HepG2 (cell line): ENCODE measurements at regions not wholly inside any gene's neighbourhood (a gene's known extent, or its start where the extent isn't known, plus 50 kb on each side); places are given as distances from the start of the nearest gene placed in this dataset.

Experiments used
- ATAC-seq: fragments of 200-7000 bp; cut with Tn5 transposase; 3 replicates; pipeline ENCODE4 v1.9.1; 2020; ENCODE audit warnings: mild to moderate bottlenecking, moderate library complexity
- BruUV-seq: library from RNA; stranded (reverse); fragments of 400-500 nt; replicated peaks from 2 replicates; lab custom pipeline; 2021; lab: Mats Ljungman, UMichigan
- CTCF ChIA-PET: fragments of 300-600 bp; formaldehyde crosslinking; extraction: SDS; loops from one replicate; lab custom pipeline; 2021; ENCODE audit warnings: low total read pairs, inconsistent platforms, low intra/inter-chr PET ratio; lab: Yijun Ruan, JAX
- POLR2A ChIA-PET: fragments of 350-600 bp; sonication (Branson Sonifier 250); formaldehyde crosslinking; loops from one replicate; lab custom pipeline; 2020; ENCODE audit warnings: antibody characterized with exemption, inconsistent platforms; lab: Yijun Ruan, JAX
- DNase-seq: peaks from one replicate; pipeline ENCODE4 v3.0.0-alpha.2; 2015; ENCODE audit warnings: low spot score
- FAIRE-seq: peaks from 3 replicates; lab custom pipeline; 2011; peaks lifted over from hg19 to GRCh38; lab: Jason Lieb, UNC
- H2AFZ ChIP-seq: one replicate; pipeline ENCODE4 v1.6.1; 2011; ENCODE audit warnings: low read length, inconsistent platforms
- H3K27ac ChIP-seq: fragments of 300-600 bp; 3 replicates; pipeline ENCODE4 v1.8.0; 2011; ENCODE audit warnings: mixed run types, mild to moderate bottlenecking, mixed read lengths, low read length, inconsistent platforms; ENCODE audit not compliant: insufficient read depth; ENCODE audit errors: extremely low read length
- H3K27me3 ChIP-seq, 2 experiments: fragments of 200-600 bp in 1 of 2; 2 replicates in 1 of 2; 3 replicates in 1 of 2; pipeline versions ENCODE4 v1.6.0 to v1.8.0; 2011; ENCODE audit warnings: low read length in 2 of 2, mild to moderate bottlenecking in 2 of 2, moderate library complexity in 2 of 2, inconsistent platforms in 1 of 2; ENCODE audit not compliant: insufficient read depth in 2 of 2, control insufficient read depth in 1 of 2
- H3K36me3 ChIP-seq, 2 experiments: fragments of 200-600 bp in 1 of 2; replicated peaks in 1 of 2; 2 replicates in 1 of 2; 3 replicates in 1 of 2; pipeline versions ENCODE4 v1.5.1 to v1.8.0; 2011; ENCODE audit warnings: low read length in 2 of 2, inconsistent platforms in 1 of 2; ENCODE audit not compliant: insufficient read depth in 2 of 2, control insufficient read depth in 1 of 2
- H3K4me1 ChIP-seq: 2 replicates; pipeline ENCODE4 v1.5.1; 2012; ENCODE audit warnings: low read length, inconsistent platforms; ENCODE audit not compliant: insufficient read depth
- H3K4me2 ChIP-seq: 2 replicates; pipeline ENCODE4 v1.6.0; 2011; ENCODE audit warnings: low read depth, low read length, inconsistent platforms
- H3K4me3 ChIP-seq, 3 experiments: fragments of 200-600 bp in 1 of 3; sonication (generic), shearing (Covaris generic) in 1 of 3; replicated peaks in 1 of 3; 2 replicates each; pipeline ENCODE4 v1.5.1; 2011 to 2016; ENCODE audit warnings: low read length in 3 of 3, inconsistent platforms in 2 of 3, low read depth in 2 of 3, mild to moderate bottlenecking in 2 of 3, control low read depth in 1 of 3, mixed read lengths in 1 of 3; ENCODE audit not compliant: insufficient read depth in 1 of 3
- H3K79me2 ChIP-seq: one replicate; pipeline ENCODE4 v1.6.1; 2011; ENCODE audit warnings: low read length, inconsistent platforms; ENCODE audit not compliant: insufficient read depth
- H3K9ac ChIP-seq: 2 replicates; pipeline ENCODE4 v1.6.0; 2011; ENCODE audit warnings: mild to moderate bottlenecking, low read depth, low read length, inconsistent platforms; ENCODE audit not compliant: insufficient read depth
- H3K9me3 ChIP-seq: 2 replicates; pipeline ENCODE4 v1.5.1; 2012; ENCODE audit warnings: mild to moderate bottlenecking, low read length
- H4K20me1 ChIP-seq: 2 replicates; pipeline ENCODE4 v1.6.0; 2011; ENCODE audit warnings: inconsistent platforms, mild to moderate bottlenecking, low read length, moderate library complexity; ENCODE audit not compliant: insufficient read depth
- FLYWCH1 ChIP-seq: sonication (generic); formaldehyde crosslinking; IDR thresholded peaks from 2 replicates; pipeline ENCODE4 v1.8.1; 2023; ENCODE audit warnings: mild to moderate bottlenecking, missing genetic modification reagents
- HDAC1 ChIP-seq: sonication (generic); formaldehyde crosslinking; IDR thresholded peaks from 2 replicates; pipeline ENCODE4 v1.5.1; 2020; ENCODE audit warnings: mild to moderate bottlenecking, missing genetic modification reagents
- KLF6 ChIP-seq: IDR thresholded peaks from 2 replicates; pipeline ENCODE4 v1.8.0; 2016; ENCODE audit warnings: missing biosample characterization, missing genetic modification reagents
- RFXAP ChIP-seq: sonication (generic); formaldehyde crosslinking; IDR thresholded peaks from 2 replicates; pipeline ENCODE4 v1.4.0; 2020; ENCODE audit warnings: missing genetic modification reagents, borderline replicate concordance
- SRSF9 ChIP-seq: fragments of 200-400 bp; formaldehyde crosslinking; IDR thresholded peaks from 2 replicates; pipeline ENCODE4 v1.6.1; 2018; ENCODE audit warnings: borderline replicate concordance, mild to moderate bottlenecking, low read depth, low read length; ENCODE audit not compliant: insufficient read depth, poor library complexity, severe bottlenecking
- SUZ12 ChIP-seq: fragments of 150-350 bp; IDR thresholded peaks from 2 replicates; pipeline ENCODE4 v1.6.1; 2014; ENCODE audit warnings: low read depth, low read length
- TSC22D2 ChIP-seq: sonication (generic); formaldehyde crosslinking; IDR thresholded peaks from 2 replicates; pipeline ENCODE4 v1.5.1; 2020; ENCODE audit warnings: missing genetic modification reagents, mild to moderate bottlenecking, borderline replicate concordance
- ZNF230 ChIP-seq: sonication (generic); formaldehyde crosslinking; IDR thresholded peaks from 2 replicates; pipeline ENCODE4 v1.4.0; 2020; ENCODE audit warnings: mild to moderate bottlenecking, missing genetic modification reagents
- ZNF543 ChIP-seq: sonication (generic); formaldehyde crosslinking; IDR thresholded peaks from 2 replicates; pipeline ENCODE4 v1.4.0; 2020; ENCODE audit warnings: mild to moderate bottlenecking, missing genetic modification reagents
- ZNF703 ChIP-seq: sonication (generic); formaldehyde crosslinking; IDR thresholded peaks from 2 replicates; pipeline ENCODE4 v1.5.1; 2020; ENCODE audit warnings: missing genetic modification reagents, mild to moderate bottlenecking, moderate library complexity, borderline replicate concordance
- ZNF776 ChIP-seq: sonication (generic); formaldehyde crosslinking; IDR thresholded peaks from 2 replicates; pipeline ENCODE4 v1.4.0; 2020; ENCODE audit warnings: mild to moderate bottlenecking, missing genetic modification reagents
- WGBS: methylation state at CpG from one replicate; pipeline ENCODE4 v1.1.6; 2017; ENCODE audit warnings: low lambda C conversion rate; 5-methylcytosine and 5-hydroxymethylcytosine counted together
- in situ Hi-C: cut with HindIII; loops from 2 replicates; pipeline ENCODE4 v1.10.0; 2017; ENCODE audit warnings: low pct_unique_long_range_greater_than_20kb; ENCODE audit not compliant: extremely low pct_ligation_motif_present
- intact Hi-C: fragments of 100-400 bp; cut with micrococcal nuclease; formaldehyde crosslinking; loops from one replicate; pipeline ENCODE4 v1.10.0; 2022; ENCODE audit not compliant: unreplicated experiment
- TF ChIP-seq, protein P1 (sequence below): IDR thresholded peaks from 2 replicates; pipeline ENCODE4 v1.6.1; 2016
- TF ChIP-seq, protein P2 (sequence below): sonication (generic); formaldehyde crosslinking; IDR thresholded peaks from 2 replicates; pipeline ENCODE4 v1.4.0; 2020; ENCODE audit warnings: missing genetic modification reagents
- TF ChIP-seq, protein P3 (sequence below): sonication (generic); formaldehyde crosslinking; IDR thresholded peaks from 2 replicates; pipeline ENCODE4 v1.9.0; 2021; ENCODE audit warnings: missing genetic modification reagents, borderline replicate concordance

DNA sequence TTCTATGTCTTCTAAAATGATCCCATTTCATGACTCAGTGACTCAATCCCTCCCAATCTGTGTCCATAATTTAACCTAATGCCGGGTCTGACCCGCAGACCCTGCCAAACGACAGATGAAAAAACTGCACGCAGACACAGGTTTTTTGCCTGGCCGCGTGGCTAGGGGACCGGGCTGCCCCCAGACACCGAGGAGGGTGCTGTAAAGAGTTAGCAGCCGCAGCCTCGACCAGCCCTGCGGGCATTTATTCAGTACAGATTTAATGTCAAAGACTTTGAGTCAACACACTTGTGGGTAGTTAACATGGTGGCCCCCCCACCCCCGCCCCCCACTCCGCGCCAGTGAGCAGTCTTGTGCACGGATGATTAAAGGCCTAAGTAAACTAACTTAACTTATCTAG is 1324.7 kb downstream of the GATA3 start (continued):
- TF ChIP-seq, protein P1, sequence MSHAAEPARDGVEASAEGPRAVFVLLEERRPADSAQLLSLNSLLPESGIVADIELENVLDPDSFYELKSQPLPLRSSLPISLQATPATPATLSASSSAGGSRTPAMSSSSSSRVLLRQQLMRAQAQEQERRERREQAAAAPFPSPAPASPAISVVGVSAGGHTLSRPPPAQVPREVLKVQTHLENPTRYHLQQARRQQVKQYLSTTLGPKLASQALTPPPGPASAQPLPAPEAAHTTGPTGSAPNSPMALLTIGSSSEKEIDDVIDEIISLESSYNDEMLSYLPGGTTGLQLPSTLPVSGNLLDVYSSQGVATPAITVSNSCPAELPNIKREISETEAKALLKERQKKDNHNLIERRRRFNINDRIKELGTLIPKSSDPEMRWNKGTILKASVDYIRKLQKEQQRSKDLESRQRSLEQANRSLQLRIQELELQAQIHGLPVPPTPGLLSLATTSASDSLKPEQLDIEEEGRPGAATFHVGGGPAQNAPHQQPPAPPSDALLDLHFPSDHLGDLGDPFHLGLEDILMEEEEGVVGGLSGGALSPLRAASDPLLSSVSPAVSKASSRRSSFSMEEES (CRISPR knock-in tag): no peak

DNA sequence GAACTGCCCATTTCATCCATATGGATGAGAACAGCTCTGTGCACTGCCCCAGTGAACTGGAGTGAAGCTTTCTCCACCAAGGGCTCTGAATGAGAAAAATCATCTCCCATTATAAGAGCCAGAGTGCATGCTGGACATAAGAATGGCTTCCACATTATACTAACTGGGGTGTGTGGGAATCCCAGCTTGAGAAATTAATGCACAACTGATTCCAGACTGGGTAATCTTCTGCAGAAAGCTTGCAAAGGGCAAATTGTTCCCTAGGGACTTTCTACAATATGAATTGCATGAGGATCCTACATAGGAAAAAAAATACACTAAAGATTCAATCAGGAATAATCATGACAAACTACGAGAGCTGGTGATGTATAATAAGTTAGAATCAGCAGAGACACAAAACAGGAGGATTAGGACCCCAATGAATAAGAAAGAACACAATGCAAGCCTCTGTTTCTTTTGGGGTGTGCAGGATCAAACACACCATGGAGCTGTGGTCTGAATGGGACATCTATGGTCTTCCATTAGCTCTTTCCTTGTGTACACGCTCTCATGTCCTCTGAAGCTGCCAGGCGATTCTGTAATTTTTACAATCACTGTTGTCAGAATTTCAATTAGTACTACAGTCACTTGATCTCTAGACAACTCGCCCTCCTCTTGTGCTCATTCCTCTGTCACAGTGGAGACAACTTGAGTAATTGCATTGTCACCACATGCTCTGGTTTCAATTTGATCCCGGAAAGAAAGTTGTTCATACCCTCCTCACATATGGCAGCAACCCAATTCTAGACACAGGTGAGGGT is 1327.4 kb downstream of the GATA3 start:
- DNase-seq: no peak
- in situ Hi-C loops: no loop called here
- Histone ChIP-seq H3K36me3 (no peaks in the 10 kb centered on the region), H4K20me1 (no peaks in the 10 kb centered on the region), H3K4me2 (no peak overlapping the region), H3K79me2 (no peaks in the 10 kb centered on the region), H3K9me3 (peaks cover 83% of the 10 kb centered on the region), H3K4me3 (no peak overlapping the region), H3K27me3 (no peaks in the 10 kb centered on the region), H3K27ac (no peak overlapping the region), H2AFZ (no peak overlapping the region), H3K9ac (no peak overlapping the region), H3K4me1 (no peaks in the 10 kb centered on the region)
- ChIA-PET POLR2A (no interaction called here), CTCF (no interaction called here)
- FAIRE-seq: no peak
- WGBS: 3% methylated on average over 5 of the region's 5 CpGs
- BruUV-seq: no TSS peak
- no peak for ATAC-seq
- intact Hi-C loops: no loop called here
- no peak for TF ChIP-seq FLYWCH1 (CRISPR knock-in tag)
- no peak for TF ChIP-seq HDAC1 (CRISPR knock-in tag)
- TF ChIP-seq SUZ12: no peak

DNA sequence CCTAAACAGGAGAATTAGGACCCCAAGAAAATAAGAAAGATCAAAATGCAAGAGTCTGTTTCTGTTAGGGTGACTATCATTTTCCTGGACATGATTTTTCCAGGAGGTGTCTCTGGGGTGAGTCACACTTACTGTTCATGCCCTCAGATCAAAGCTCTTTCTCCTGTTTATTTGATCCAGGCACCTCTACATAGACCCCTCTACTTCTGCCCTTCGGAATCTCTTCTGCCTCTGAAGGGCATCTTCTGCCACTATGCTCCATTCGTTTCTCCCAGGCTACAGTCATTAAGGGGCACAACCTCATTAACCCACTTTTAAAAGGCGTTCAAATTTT is 1328.0 kb downstream of the GATA3 start:
- H3K4me1 ChIP-seq: no peaks in the 10 kb centered on the region
- no peak overlapping the region for H3K9ac ChIP-seq
- no peaks in the 10 kb centered on the region for H3K79me2 ChIP-seq
- in situ Hi-C loops: no loop called here
- ATAC-seq (no peak), FAIRE-seq (no peak), DNase-seq (no peak)
- 2% methylated on average over 3 of the region's 3 CpGs for WGBS
- peaks cover 84% of the 10 kb centered on the region for H3K9me3 ChIP-seq
- no TSS peak for BruUV-seq
- intact Hi-C loops: no loop called here
- H3K27ac ChIP-seq: no peak overlapping the region
- H3K27me3 ChIP-seq: no peaks in the 10 kb centered on the region
- H2AFZ ChIP-seq: no peak overlapping the region
- ChIA-PET POLR2A (no interaction called here), CTCF (no interaction called here)
- no peaks in the 10 kb centered on the region for H3K36me3 ChIP-seq
- no peaks in the 10 kb centered on the region for H4K20me1 ChIP-seq
- no peak overlapping the region for H3K4me2 ChIP-seq
- H3K4me3 ChIP-seq: no peak overlapping the region
- TF ChIP-seq ZNF543: no peak
- TF ChIP-seq, protein P2, sequence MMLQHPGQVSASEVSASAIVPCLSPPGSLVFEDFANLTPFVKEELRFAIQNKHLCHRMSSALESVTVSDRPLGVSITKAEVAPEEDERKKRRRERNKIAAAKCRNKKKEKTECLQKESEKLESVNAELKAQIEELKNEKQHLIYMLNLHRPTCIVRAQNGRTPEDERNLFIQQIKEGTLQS (CRISPR knock-in tag): no peak
- TF ChIP-seq ZNF703 (CRISPR knock-in tag): no peak
- TF ChIP-seq, protein P3, sequence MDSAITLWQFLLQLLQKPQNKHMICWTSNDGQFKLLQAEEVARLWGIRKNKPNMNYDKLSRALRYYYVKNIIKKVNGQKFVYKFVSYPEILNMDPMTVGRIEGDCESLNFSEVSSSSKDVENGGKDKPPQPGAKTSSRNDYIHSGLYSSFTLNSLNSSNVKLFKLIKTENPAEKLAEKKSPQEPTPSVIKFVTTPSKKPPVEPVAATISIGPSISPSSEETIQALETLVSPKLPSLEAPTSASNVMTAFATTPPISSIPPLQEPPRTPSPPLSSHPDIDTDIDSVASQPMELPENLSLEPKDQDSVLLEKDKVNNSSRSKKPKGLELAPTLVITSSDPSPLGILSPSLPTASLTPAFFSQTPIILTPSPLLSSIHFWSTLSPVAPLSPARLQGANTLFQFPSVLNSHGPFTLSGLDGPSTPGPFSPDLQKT (CRISPR knock-in tag): no peak
- TF ChIP-seq KLF6 (CRISPR knock-in tag): no peak
- TF ChIP-seq ZNF776: no peak
- TF ChIP-seq SRSF9: no peak
- no peak for TF ChIP-seq ZNF230 (CRISPR knock-in tag)
- TF ChIP-seq TSC22D2 (CRISPR knock-in tag): no peak
- TF ChIP-seq RFXAP (CRISPR knock-in tag): no peak
